B cell (primary cell): ENCODE measurements at regions not wholly inside any gene's neighbourhood (a gene's known extent, or its start where the extent isn't known, plus 50 kb on each side); places are given as distances from the start of the nearest gene placed in this dataset.

Experiments
- ATAC-seq: fragments of 200-7000 bp; cut with Tn5 transposase; one replicate; pipeline ENCODE4 v1.10.0; 2021; ENCODE audit warnings: low read depth, mild to moderate bottlenecking, moderate number of reproducible peaks, moderate library complexity
- CTCF ChIA-PET: fragments of 350-600 bp; sonication (Branson Sonifier 250); formaldehyde crosslinking; loops from one replicate; lab custom pipeline; 2021; ENCODE audit warnings: antibody characterized with exemption, inconsistent platforms; lab: Charles Lee
- POLR2A ChIA-PET: fragments of 350-600 bp; sonication (Branson Sonifier 250); formaldehyde crosslinking; loops from one replicate; lab custom pipeline; 2021; ENCODE audit warnings: antibody characterized with exemption; lab: Charles Lee
- DNase-seq: peaks from one replicate; pipeline ENCODE4 v3.0.0; 2013
- H2AFZ ChIP-seq: 2 replicates; pipeline ENCODE4 v1.6.1; 2012; ENCODE audit warnings: mild to moderate bottlenecking, low read depth, low read length; ENCODE audit not compliant: insufficient read depth, poor library complexity, severe bottlenecking
- H3K27ac ChIP-seq, 2 donors: 1 replicate in 1 of 2; 2 replicates in 1 of 2; pipeline ENCODE4 v1.5.1; 2012 to 2013; ENCODE audit warnings: low read length in 2 of 2, mild to moderate bottlenecking in 2 of 2, moderate library complexity in 1 of 2
- H3K27me3 ChIP-seq, 4 experiments: fragments of 200-600 bp in 1 of 4; sonication (generic) in 1 of 4; replicated peaks in 1 of 4; 1 replicate in 2 of 4; 2 replicates in 2 of 4; pipeline versions ENCODE4 v1.6.1 to v1.7.0; 2013 to 2016; ENCODE audit warnings: low read length in 3 of 4, mild to moderate bottlenecking in 2 of 4, mixed read lengths in 1 of 4, moderate library complexity in 1 of 4; ENCODE audit not compliant: insufficient read depth in 4 of 4, control insufficient read depth in 3 of 4; ENCODE audit errors: control extremely low read depth in 1 of 4
- H3K36me3 ChIP-seq, 2 experiments: replicated peaks in 1 of 2; 1 replicate in 1 of 2; 2 replicates in 1 of 2; pipeline versions ENCODE4 v1.6.1 to v1.7.1; 2013; ENCODE audit warnings: low read length in 1 of 2; ENCODE audit not compliant: insufficient read depth in 2 of 2, control insufficient read depth in 1 of 2; ENCODE audit errors: control extremely low read depth in 1 of 2, extremely low read depth in 1 of 2
- H3K4me1 ChIP-seq, 2 donors: fragments of 200-600 bp in 1 of 2; sonication (generic) in 1 of 2; 1 replicate in 1 of 2; 2 replicates in 1 of 2; pipeline versions ENCODE4 v1.5.1 to v1.6.1; 2013 to 2017; ENCODE audit warnings: low read length in 2 of 2; ENCODE audit not compliant: control insufficient read depth in 2 of 2, insufficient read depth in 2 of 2
- H3K4me2 ChIP-seq: replicated peaks from 2 replicates; pipeline ENCODE3; 2012; ENCODE audit warnings: mild to moderate bottlenecking, low read depth, low read length; ENCODE audit not compliant: poor library complexity, severe bottlenecking
- H3K4me3 ChIP-seq, 5 experiments: fragments of 200-600 bp in 1 of 5; sonication (generic) in 1 of 5; 1 replicate in 3 of 5; 2 replicates in 2 of 5; pipeline versions ENCODE4 v1.5.1 to v1.7.0; 2011 to 2016; ENCODE audit warnings: low read length in 4 of 5, mild to moderate bottlenecking in 4 of 5, low read depth in 2 of 5, control low read depth in 1 of 5, moderate library complexity in 1 of 5; ENCODE audit not compliant: insufficient read depth in 1 of 5; ENCODE audit errors: control extremely low read depth in 1 of 5, extremely low read depth in 1 of 5
- H3K79me2 ChIP-seq: fragments of 200-600 bp; sonication (generic); one replicate; pipeline ENCODE4 v1.6.0; 2016; ENCODE audit warnings: low read length; ENCODE audit not compliant: control insufficient read depth, insufficient read depth
- H3K9ac ChIP-seq: fragments of 200-600 bp; sonication (generic); 2 replicates; pipeline ENCODE4 v1.6.1; 2017; ENCODE audit warnings: mild to moderate bottlenecking, low read length, moderate library complexity
- H3K9me3 ChIP-seq, 3 donors: one replicate each; pipeline versions ENCODE4 v1.6.1 to v1.7.1; 2013; ENCODE audit warnings: low read length in 2 of 3; ENCODE audit not compliant: control insufficient read depth in 2 of 3, insufficient read depth in 1 of 3; ENCODE audit errors: control extremely low read depth in 1 of 3
- H4K20me1 ChIP-seq: 2 replicates; pipeline ENCODE4 v1.6.0; 2012; ENCODE audit warnings: mild to moderate bottlenecking, low read length; ENCODE audit not compliant: insufficient read depth, control insufficient read depth, poor library complexity, severe bottlenecking
- H3K27ac Mint-ChIP-seq: one replicate; pipeline ENCODE4 v1.8.0; 2021; ENCODE audit warnings: mixed read lengths
- H3K27me3 Mint-ChIP-seq: one replicate; pipeline ENCODE4 v1.8.0; 2021; ENCODE audit warnings: mixed read lengths
- H3K4me1 Mint-ChIP-seq: one replicate; pipeline ENCODE4 v1.8.0; 2021; ENCODE audit warnings: mixed read lengths
- H3K4me3 Mint-ChIP-seq: one replicate; pipeline ENCODE4 v1.8.0; 2021; ENCODE audit warnings: mixed read lengths
- H3K9me3 Mint-ChIP-seq: one replicate; pipeline ENCODE4 v1.8.0; 2022; ENCODE audit warnings: mixed read lengths; ENCODE audit not compliant: insufficient read depth
- EZH2 ChIP-seq: IDR thresholded peaks from 2 replicates; pipeline ENCODE4 v1.6.1; 2012; ENCODE audit warnings: borderline replicate concordance, low read depth, mild to moderate bottlenecking, moderate library complexity, low read length; ENCODE audit not compliant: insufficient read depth, poor library complexity, severe bottlenecking
- intact Hi-C: fragments of 100-400 bp; cut with micrococcal nuclease; formaldehyde crosslinking; loops from one replicate; pipeline ENCODE4 v1.10.0; 2022
- TF ChIP-seq, protein P1 (sequence below): fragments of 200-600 bp; IDR thresholded peaks from one replicate; pipeline ENCODE4 v1.8.0; 2022; ENCODE audit warnings: antibody characterized with exemption, mild to moderate bottlenecking

- Histone ChIP-seq H3K36me3 (no peaks in the 10 kb centered on the region), H3K9ac (no peak overlapping the region), H3K79me2 (no peaks in the 10 kb centered on the region), H4K20me1 (no peaks in the 10 kb centered on the region), H3K27ac (no peak overlapping the region), H3K9me3 (no peaks in the 10 kb centered on the region), H3K27me3 (no peaks in the 10 kb centered on the region), H3K4me1 (no peaks in the 10 kb centered on the region), H3K4me2 (no peak overlapping the region), H3K4me3 (no peak overlapping the region), H2AFZ (no peak overlapping the region)
- no peak for TF ChIP-seq EZH2
- TF ChIP-seq, protein P1, sequence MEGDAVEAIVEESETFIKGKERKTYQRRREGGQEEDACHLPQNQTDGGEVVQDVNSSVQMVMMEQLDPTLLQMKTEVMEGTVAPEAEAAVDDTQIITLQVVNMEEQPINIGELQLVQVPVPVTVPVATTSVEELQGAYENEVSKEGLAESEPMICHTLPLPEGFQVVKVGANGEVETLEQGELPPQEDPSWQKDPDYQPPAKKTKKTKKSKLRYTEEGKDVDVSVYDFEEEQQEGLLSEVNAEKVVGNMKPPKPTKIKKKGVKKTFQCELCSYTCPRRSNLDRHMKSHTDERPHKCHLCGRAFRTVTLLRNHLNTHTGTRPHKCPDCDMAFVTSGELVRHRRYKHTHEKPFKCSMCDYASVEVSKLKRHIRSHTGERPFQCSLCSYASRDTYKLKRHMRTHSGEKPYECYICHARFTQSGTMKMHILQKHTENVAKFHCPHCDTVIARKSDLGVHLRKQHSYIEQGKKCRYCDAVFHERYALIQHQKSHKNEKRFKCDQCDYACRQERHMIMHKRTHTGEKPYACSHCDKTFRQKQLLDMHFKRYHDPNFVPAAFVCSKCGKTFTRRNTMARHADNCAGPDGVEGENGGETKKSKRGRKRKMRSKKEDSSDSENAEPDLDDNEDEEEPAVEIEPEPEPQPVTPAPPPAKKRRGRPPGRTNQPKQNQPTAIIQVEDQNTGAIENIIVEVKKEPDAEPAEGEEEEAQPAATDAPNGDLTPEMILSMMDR, result no peak
- CTCF ChIA-PET, result no interaction called here
- POLR2A ChIA-PET, result no interaction called here
- DNase-seq (no peak), ATAC-seq (no peak)
- intact Hi-C loops, result no loop called here
- Mint-ChIP-seq H3K27ac (no peak overlapping the region), H3K9me3 (no peaks in the 10 kb centered on the region), H3K27me3 (peaks cover 7% of the 10 kb centered on the region), H3K4me1 (no peaks in the 10 kb centered on the region), H3K4me3 (no peak overlapping the region)
Measured at GRCh38 chr13:91151921-91152320, 195.6 kb upstream of the MIR17HG start.

DNA sequence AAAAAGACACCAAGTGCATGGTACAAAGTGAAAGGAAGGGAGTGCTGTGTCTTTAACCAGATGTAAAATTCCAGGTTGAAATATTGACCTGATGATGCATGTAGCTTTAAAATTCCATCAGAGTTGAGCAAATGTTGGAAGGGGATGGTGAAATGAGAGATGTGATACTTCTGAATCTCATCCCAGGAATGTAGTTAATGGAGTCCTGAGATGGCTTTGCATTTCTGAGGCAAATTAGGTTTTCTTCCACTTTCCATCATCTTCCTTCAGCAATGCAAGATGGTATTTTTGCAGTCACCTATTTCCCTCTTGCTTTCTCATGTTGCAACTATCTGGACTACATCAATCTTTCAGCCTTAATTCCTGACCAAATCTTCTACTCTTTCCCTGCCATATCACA lies 194.1 kb upstream of the MIR17HG start:
- Mint-ChIP-seq H3K4me3 (no peak overlapping the region), H3K27me3 (peaks cover 7% of the 10 kb centered on the region), H3K9me3 (no peaks in the 10 kb centered on the region), H3K27ac (no peak overlapping the region), H3K4me1 (no peaks in the 10 kb centered on the region)
- Histone ChIP-seq H3K79me2 (no peaks in the 10 kb centered on the region), H3K9ac (no peak overlapping the region), H4K20me1 (no peaks in the 10 kb centered on the region), H2AFZ (no peak overlapping the region), H3K9me3 (no peaks in the 10 kb centered on the region), H3K27ac (no peak overlapping the region), H3K4me3 (no peak overlapping the region), H3K4me2 (no peak overlapping the region), H3K36me3 (no peaks in the 10 kb centered on the region), H3K27me3 (no peaks in the 10 kb centered on the region), H3K4me1 (no peaks in the 10 kb centered on the region)
- ATAC-seq (no peak), DNase-seq (no peak)
- CTCF ChIA-PET, result no interaction called here
- intact Hi-C loops, result no loop called here
- no peak for TF ChIP-seq EZH2
- TF ChIP-seq, protein P1, result no peak
- POLR2A ChIA-PET, result no interaction called here
